Breast epithelium (tissue), 3 donors: ENCODE measurements at regions not wholly inside any gene's neighbourhood (a gene's known extent, or its start where the extent isn't known, plus 50 kb on each side); places are given as distances from the start of the nearest gene placed in this dataset.

Source experiments
- POLR2A ChIP-seq: fragments of 450-650 bp; IDR thresholded peaks from one replicate; pipeline ENCODE4 v1.6.1; 2016; ENCODE audit warnings: antibody characterized with exemption, mild to moderate bottlenecking, moderate library complexity
- TF ChIP-seq, protein P1 (sequence below), 3 donors: fragments of 450-650 bp; IDR thresholded peaks; one replicate each; pipeline ENCODE4 v1.5.1; 2016 to 2017; ENCODE audit warnings: antibody characterized with exemption in 3 of 3, mild to moderate bottlenecking in 3 of 3, moderate library complexity in 3 of 3

GRCh38 chr12:42704810-42705401 lies 115.4 kb upstream of the PRICKLE1 start:
- no peak for TF ChIP-seq POLR2A
- TF ChIP-seq, protein P1, sequence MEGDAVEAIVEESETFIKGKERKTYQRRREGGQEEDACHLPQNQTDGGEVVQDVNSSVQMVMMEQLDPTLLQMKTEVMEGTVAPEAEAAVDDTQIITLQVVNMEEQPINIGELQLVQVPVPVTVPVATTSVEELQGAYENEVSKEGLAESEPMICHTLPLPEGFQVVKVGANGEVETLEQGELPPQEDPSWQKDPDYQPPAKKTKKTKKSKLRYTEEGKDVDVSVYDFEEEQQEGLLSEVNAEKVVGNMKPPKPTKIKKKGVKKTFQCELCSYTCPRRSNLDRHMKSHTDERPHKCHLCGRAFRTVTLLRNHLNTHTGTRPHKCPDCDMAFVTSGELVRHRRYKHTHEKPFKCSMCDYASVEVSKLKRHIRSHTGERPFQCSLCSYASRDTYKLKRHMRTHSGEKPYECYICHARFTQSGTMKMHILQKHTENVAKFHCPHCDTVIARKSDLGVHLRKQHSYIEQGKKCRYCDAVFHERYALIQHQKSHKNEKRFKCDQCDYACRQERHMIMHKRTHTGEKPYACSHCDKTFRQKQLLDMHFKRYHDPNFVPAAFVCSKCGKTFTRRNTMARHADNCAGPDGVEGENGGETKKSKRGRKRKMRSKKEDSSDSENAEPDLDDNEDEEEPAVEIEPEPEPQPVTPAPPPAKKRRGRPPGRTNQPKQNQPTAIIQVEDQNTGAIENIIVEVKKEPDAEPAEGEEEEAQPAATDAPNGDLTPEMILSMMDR (IDR thresholded peaks at IDR 0.05), result no peak
